ENCODE measurements at regions not wholly inside any gene's neighbourhood (a gene's known extent, or its start where the extent isn't known, plus 50 kb on each side); places are given as distances from the start of the nearest gene placed in this dataset.

- TF ChIP-seq, protein P1, sequence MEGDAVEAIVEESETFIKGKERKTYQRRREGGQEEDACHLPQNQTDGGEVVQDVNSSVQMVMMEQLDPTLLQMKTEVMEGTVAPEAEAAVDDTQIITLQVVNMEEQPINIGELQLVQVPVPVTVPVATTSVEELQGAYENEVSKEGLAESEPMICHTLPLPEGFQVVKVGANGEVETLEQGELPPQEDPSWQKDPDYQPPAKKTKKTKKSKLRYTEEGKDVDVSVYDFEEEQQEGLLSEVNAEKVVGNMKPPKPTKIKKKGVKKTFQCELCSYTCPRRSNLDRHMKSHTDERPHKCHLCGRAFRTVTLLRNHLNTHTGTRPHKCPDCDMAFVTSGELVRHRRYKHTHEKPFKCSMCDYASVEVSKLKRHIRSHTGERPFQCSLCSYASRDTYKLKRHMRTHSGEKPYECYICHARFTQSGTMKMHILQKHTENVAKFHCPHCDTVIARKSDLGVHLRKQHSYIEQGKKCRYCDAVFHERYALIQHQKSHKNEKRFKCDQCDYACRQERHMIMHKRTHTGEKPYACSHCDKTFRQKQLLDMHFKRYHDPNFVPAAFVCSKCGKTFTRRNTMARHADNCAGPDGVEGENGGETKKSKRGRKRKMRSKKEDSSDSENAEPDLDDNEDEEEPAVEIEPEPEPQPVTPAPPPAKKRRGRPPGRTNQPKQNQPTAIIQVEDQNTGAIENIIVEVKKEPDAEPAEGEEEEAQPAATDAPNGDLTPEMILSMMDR (conservative IDR thresholded peaks at IDR 0.05; ENCODE audit: low read depth, low read length), result no peak
- TF ChIP-seq NFE2L2 (IDR thresholded peaks at IDR 0.05; ENCODE audit: low read depth, low read length) (no peak), POLR2A (IDR thresholded peaks at IDR 0.05; ENCODE audit: low read depth, low read length) (no peak), RCOR1 (IDR thresholded peaks at IDR 0.05; ENCODE audit: insufficient replicate concordance, low read length) (no peak), CHD1 (IDR thresholded peaks at IDR 0.05; ENCODE audit: low read depth, low read length) (no peak), SMC3 (IDR thresholded peaks at IDR 0.05; ENCODE audit: low read depth, low read length) (no peak), BHLHE40 (IDR thresholded peaks at IDR 0.05; ENCODE audit: low read depth, low read length) (no peak), RAD21 (IDR thresholded peaks at IDR 0.05; ENCODE audit: low read length) (no peak), CEBPB (IDR thresholded peaks at IDR 0.05; ENCODE audit: low read depth, low read length) (no peak), MAFK (IDR thresholded peaks at IDR 0.05; ENCODE audit: low read depth, low read length) (no peak), RFX5 (IDR thresholded peaks at IDR 0.05; ENCODE audit: low read depth, low read length) (no peak)
- TF ChIP-seq, protein P2, sequence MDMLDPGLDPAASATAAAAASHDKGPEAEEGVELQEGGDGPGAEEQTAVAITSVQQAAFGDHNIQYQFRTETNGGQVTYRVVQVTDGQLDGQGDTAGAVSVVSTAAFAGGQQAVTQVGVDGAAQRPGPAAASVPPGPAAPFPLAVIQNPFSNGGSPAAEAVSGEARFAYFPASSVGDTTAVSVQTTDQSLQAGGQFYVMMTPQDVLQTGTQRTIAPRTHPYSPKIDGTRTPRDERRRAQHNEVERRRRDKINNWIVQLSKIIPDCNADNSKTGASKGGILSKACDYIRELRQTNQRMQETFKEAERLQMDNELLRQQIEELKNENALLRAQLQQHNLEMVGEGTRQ (IDR thresholded peaks at IDR 0.05; ENCODE audit: low read depth, low read length), result no peak
These were observed 90.9 kb downstream of the IER5 start for GRCh38 chr1:181179279-181179986.

Data from IMR-90 (cell line).